Lung (tissue), 11 donors: ENCODE measurements at regions not wholly inside any gene's neighbourhood (a gene's known extent, or its start where the extent isn't known, plus 50 kb on each side); places are given as distances from the start of the nearest gene placed in this dataset.
"Not testable (repeated sequence)": the region's sequence is repeated elsewhere in the genome, so short reads cannot be mapped to it uniquely, and the experiment has no call there.

Experiments
- ATAC-seq: fragments of 200-7000 bp; cut with Tn5 transposase; one replicate; pipeline ENCODE4 v1.9.1; 2020; ENCODE audit warnings: moderate number of reproducible peaks; ENCODE audit not compliant: insufficient read depth, low FRiP score
- DNase-seq, 3 donors: peaks; one replicate each; pipeline ENCODE4 v3.0.0-alpha.2; 2013 to 2017
- H3K27ac ChIP-seq, 2 donors: one replicate each; pipeline ENCODE4 v1.5.1; 2013; ENCODE audit warnings: mild to moderate bottlenecking in 2 of 2, moderate library complexity in 2 of 2, control low read depth in 1 of 2, inconsistent platforms in 1 of 2, low read depth in 1 of 2, low read length in 1 of 2
- H3K27me3 ChIP-seq, 3 donors: one replicate each; pipeline ENCODE4 v1.5.1; 2013; ENCODE audit warnings: low read length in 2 of 3; ENCODE audit not compliant: control insufficient read depth in 3 of 3, insufficient read depth in 3 of 3
- H3K36me3 ChIP-seq, 4 donors: one replicate each; pipeline ENCODE4 v1.5.1; 2013; ENCODE audit warnings: low read length in 4 of 4, mild to moderate bottlenecking in 1 of 4, moderate library complexity in 1 of 4; ENCODE audit not compliant: control insufficient read depth in 4 of 4, insufficient read depth in 4 of 4
- H3K4me1 ChIP-seq, 5 donors: one replicate each; pipeline ENCODE4 v1.5.1; 2013; ENCODE audit warnings: low read length in 5 of 5, mild to moderate bottlenecking in 2 of 5, moderate library complexity in 1 of 5; ENCODE audit not compliant: control insufficient read depth in 5 of 5, insufficient read depth in 5 of 5
- H3K4me3 ChIP-seq: one replicate; pipeline ENCODE4 v1.5.1; 2013; ENCODE audit warnings: mild to moderate bottlenecking, control low read depth, moderate library complexity
- H3K9ac ChIP-seq, 2 donors: one replicate each; pipeline ENCODE4 v1.5.1; 2013; ENCODE audit warnings: low read length in 2 of 2, control low read depth in 1 of 2; ENCODE audit not compliant: insufficient read depth in 1 of 2
- H3K9me3 ChIP-seq, 4 donors: one replicate each; pipeline ENCODE4 v1.5.1; 2013; ENCODE audit warnings: low read length in 3 of 4, mild to moderate bottlenecking in 1 of 4, moderate library complexity in 1 of 4; ENCODE audit not compliant: control insufficient read depth in 4 of 4, insufficient read depth in 3 of 4
- WGBS, 2 donors: extraction: QIAGEN DNeasy Blood & Tissue Kit; methylation state at CpG; one replicate each; pipeline ENCODE4 v1.1.7; 2013; 5-methylcytosine and 5-hydroxymethylcytosine counted together
- TF ChIP-seq, protein P1 (sequence below): IDR thresholded peaks from 2 replicates; pipeline ENCODE4 v1.5.1; 2012; ENCODE audit warnings: mild to moderate bottlenecking; ENCODE audit errors: control extremely low read depth, extremely low read depth
- donor health status: control.
- donor health status: control.
- donor health status: Bipolar disorder and iron deficiency.
- donor health status: healthy.
- donor health status: DM: yes; HTN: yes; CAD: no.

DNA sequence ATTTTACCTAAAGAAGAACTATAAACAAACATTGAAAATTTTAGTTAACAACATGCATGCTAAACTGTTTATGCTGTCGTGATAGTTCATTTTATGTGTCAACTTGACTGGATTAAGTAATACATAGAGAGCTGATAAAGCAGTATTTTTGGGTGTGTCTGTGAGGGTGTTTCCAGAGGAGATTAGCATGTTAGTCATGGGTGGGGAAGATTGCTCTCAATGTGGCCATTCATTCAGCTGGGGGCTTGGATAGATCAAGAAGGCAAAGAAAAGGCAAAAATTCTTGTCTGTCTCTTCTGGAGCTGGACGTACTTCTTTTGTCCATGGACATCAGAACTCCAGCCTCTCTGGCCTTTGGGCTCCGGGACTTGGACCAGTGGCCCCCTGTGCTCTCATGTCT is 172.9 kb upstream of the SEMA3E start:
- Histone ChIP-seq H3K36me3 (no peaks in the 10 kb centered on the region), H3K9me3 (peaks cover 0 to 3% (median 0%) of the 10 kb centered on the region in 4 donors), H3K27ac (no peak overlapping the region), H3K27me3 (no peaks in the 10 kb centered on the region), H3K4me1 (no peaks in the 10 kb centered on the region), H3K4me3 (no peak overlapping the region), H3K9ac (no peak overlapping the region)
- WGBS, 2 donors = 84 to 93% methylated on average over 3 of the region's 3 CpGs
- ATAC-seq = no peak
- TF ChIP-seq, protein P1, sequence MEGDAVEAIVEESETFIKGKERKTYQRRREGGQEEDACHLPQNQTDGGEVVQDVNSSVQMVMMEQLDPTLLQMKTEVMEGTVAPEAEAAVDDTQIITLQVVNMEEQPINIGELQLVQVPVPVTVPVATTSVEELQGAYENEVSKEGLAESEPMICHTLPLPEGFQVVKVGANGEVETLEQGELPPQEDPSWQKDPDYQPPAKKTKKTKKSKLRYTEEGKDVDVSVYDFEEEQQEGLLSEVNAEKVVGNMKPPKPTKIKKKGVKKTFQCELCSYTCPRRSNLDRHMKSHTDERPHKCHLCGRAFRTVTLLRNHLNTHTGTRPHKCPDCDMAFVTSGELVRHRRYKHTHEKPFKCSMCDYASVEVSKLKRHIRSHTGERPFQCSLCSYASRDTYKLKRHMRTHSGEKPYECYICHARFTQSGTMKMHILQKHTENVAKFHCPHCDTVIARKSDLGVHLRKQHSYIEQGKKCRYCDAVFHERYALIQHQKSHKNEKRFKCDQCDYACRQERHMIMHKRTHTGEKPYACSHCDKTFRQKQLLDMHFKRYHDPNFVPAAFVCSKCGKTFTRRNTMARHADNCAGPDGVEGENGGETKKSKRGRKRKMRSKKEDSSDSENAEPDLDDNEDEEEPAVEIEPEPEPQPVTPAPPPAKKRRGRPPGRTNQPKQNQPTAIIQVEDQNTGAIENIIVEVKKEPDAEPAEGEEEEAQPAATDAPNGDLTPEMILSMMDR = no peak
- DNase-seq = no peak

DNA sequence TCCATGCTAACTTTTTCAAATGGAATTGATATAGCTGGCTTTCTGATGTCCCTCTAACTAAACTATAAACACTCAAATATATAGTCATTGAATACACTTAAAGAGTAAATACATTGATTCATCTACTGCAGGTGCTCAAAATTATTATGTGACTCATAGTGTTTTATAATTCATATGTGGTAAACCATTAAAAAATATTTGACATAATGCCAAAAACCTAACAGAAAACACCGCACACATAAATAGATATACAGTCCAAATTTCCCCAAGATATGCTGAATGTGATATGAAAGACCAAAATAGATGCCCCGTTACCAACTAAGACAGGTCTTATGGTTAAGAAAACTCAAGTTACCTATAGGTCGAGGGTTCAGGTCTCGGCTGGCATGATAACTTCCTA is 171.7 kb upstream of the SEMA3E start:
- no peak overlapping the region for H3K27ac ChIP-seq
- TF ChIP-seq, protein P1 = no peak
- H3K9me3 ChIP-seq = peaks cover 0 to 3% (median 0%) of the 10 kb centered on the region in 4 donors
- no peak for ATAC-seq
- 92% methylated on average over 4 of the region's 4 CpGs for WGBS, 2 donors
- no peak overlapping the region for H3K9ac ChIP-seq
- no peak overlapping the region for H3K4me3 ChIP-seq
- no peaks in the 10 kb centered on the region for H3K36me3 ChIP-seq
- DNase-seq = no peak
- H3K27me3 ChIP-seq = no peaks in the 10 kb centered on the region
- no peaks in the 10 kb centered on the region for H3K4me1 ChIP-seq

DNA sequence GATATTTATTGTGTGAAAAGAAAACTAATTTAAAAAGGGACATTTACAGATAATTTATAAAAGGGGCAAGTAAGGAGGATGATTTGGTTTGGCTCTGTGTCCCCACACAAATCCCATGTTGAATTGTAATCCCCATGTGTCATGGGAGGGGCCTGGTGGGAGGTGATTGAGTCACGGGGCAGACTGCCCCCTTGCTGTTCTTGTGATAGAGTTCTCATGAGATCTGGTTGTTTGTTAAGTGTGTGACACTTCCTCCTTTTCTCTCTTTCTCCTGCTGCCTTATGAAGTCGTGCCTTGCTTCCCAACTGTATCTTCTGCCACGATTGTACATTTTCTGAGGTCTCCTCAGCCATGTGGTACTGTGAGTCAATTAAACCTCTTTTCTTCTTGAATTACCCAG is 171.0 kb upstream of the SEMA3E start:
- Histone ChIP-seq H3K4me3 (no peak overlapping the region), H3K27ac (no peak overlapping the region), H3K36me3 (no peaks in the 10 kb centered on the region), H3K9ac (no peak overlapping the region), H3K27me3 (no peaks in the 10 kb centered on the region), H3K4me1 (no peaks in the 10 kb centered on the region), H3K9me3 (peaks cover 0 to 3% (median 2%) of the 10 kb centered on the region in 4 donors)
- TF ChIP-seq, protein P1 = no peak
- 28 to 38% methylated on average over 3 of the region's 3 CpGs for WGBS, 2 donors
- no peak for DNase-seq
- no peak for ATAC-seq

DNA sequence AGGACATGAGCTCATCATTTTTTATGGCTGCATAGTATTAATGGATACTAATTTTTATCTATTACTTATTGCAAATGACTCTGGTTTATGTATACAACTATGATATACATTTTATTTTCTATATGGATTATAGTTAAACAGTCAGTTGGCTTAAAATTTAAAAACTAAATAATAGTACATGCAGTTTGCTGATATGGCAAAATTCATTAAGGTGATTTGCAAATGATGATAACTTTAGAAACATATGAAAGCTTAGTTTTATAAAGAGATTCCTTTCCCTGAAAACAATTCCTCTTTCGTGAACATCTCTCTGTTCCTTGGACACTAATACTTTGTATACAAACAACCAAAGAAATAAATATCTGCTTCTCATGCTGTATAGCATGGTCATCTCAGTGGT is 165.5 kb upstream of the SEMA3E start:
- no peak overlapping the region for H3K4me3 ChIP-seq
- no peak overlapping the region for H3K9ac ChIP-seq
- no peaks in the 10 kb centered on the region for H3K36me3 ChIP-seq
- TF ChIP-seq, protein P1 = no peak
- peaks cover 0 to 6% (median 3%) of the 10 kb centered on the region in 4 donors for H3K9me3 ChIP-seq
- H3K4me1 ChIP-seq = no peaks in the 10 kb centered on the region
- DNase-seq (no peak), ATAC-seq (no peak)
- WGBS, 2 donors = 91 to 93% methylated on average over 1 of the region's 1 CpG
- no peak overlapping the region for H3K27ac ChIP-seq
- no peaks in the 10 kb centered on the region for H3K27me3 ChIP-seq

DNA sequence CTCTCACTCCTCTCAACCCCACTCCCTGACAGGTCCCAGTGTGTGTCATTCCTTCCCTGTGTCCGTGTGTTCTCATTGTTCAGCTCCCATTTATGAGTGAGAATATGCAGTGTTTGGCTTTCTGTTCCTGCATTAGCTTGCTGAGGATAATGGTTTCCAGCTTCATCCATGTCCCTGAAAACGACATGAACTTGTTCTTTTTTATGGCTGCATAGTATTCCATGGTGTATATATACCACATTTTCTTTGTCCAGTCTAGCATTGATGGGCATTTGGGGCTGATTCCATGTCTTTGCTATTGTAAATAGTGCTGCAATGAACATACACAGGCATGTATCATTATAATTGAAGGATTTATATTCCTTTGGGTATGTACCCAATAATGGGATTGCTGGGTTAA is 163.6 kb upstream of the SEMA3E start:
- not testable (repeated sequence) for H3K4me3 ChIP-seq, H3K9ac ChIP-seq, H3K36me3 ChIP-seq, H3K27ac ChIP-seq, H3K9me3 ChIP-seq, ATAC-seq, H3K4me1 ChIP-seq, H3K27me3 ChIP-seq, DNase-seq
- 75 to 83% methylated on average over 2 of the region's 2 CpGs for WGBS, 2 donors
